Left ventricle myocardium inferior (tissue), 1 donor: ENCODE measurements at regions not wholly inside any gene's neighbourhood (a gene's known extent, or its start where the extent isn't known, plus 50 kb on each side); places are given as distances from the start of the nearest gene placed in this dataset.
"Not testable (repeated sequence)": the region's sequence is repeated elsewhere in the genome, so short reads cannot be mapped to it uniquely, and the experiment has no call there.

Experiments
- DNase-seq: peaks from one replicate; pipeline ENCODE4 v3.0.0-alpha.2; 2020
- H3K27ac ChIP-seq: fragments of 200-600 bp; replicated peaks from 2 replicates; pipeline ENCODE4 v1.8.0; 2021
- H3K27me3 ChIP-seq: fragments of 200-600 bp; 2 replicates; pipeline ENCODE4 v1.8.0; 2021; ENCODE audit warnings: low read depth
- H3K36me3 ChIP-seq: fragments of 200-600 bp; 2 replicates; pipeline ENCODE4 v1.8.0; 2021
- H3K4me1 ChIP-seq: fragments of 200-600 bp; 2 replicates; pipeline ENCODE4 v1.8.0; 2021
- H3K4me3 ChIP-seq: fragments of 200-600 bp; 2 replicates; pipeline ENCODE4 v1.8.0; 2021; ENCODE audit warnings: mild to moderate bottlenecking, moderate library complexity
- H3K9me3 ChIP-seq: fragments of 200-600 bp; replicated peaks from 2 replicates; pipeline ENCODE4 v1.8.0; 2021
- intact Hi-C: fragments of 100-400 bp; cut with micrococcal nuclease; formaldehyde crosslinking; loops from one replicate; pipeline ENCODE4 v1.11.0; 2022
- TF ChIP-seq, protein P1 (sequence below): fragments of 200-600 bp; IDR thresholded peaks from 2 replicates; pipeline ENCODE4 v1.8.0; 2021; ENCODE audit warnings: antibody characterized with exemption, mild to moderate bottlenecking, borderline replicate concordance
- donor health status: DM: no; HTN: yes; CAD: no; lungs with severe emphysema.

DNA sequence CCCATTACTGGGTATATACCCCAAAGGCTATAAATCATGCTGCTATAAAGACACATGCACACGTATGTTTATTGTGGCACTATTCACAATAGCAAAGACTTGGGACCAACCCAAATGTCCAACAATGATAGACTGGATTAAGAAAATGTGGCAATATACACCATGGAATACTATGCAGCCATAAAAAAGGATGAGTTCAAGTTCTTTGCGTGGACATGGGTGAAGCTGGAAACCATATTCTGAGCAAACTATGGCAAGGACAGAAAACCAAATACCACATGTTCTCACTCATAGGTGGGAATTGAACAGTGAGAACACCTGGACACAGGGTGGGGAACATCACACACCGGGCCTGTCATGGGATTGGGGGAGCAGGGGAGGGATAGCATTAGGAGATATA, 54.4 kb upstream of the MUCL1 start:
- H3K9me3 ChIP-seq: peaks cover 24% of the 10 kb centered on the region
- intact Hi-C loops, H3K27me3 ChIP-seq, H3K4me1 ChIP-seq, H3K27ac ChIP-seq, DNase-seq, H3K4me3 ChIP-seq, H3K36me3 ChIP-seq: not testable (repeated sequence)

DNA sequence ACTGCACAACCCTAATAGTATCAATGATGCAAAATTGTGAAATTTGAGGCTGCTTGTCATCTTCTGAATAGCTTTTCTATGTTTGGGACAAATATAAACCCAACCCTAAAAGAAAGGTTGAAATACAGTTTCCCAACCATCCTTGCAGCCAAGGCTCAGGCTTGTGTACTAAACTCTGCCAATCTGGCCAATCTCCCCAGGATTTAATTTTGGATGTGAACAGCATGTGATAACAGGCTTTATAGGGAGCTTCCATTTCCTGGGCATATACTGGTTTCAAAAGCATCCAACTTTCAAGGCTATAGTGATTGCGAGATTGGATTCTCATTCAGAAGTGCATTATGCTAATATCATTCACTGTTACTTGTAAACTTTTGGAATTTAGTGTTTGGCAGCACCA, 55.7 kb upstream of the MUCL1 start:
- Histone ChIP-seq H3K27me3 (no peaks in the 10 kb centered on the region), H3K27ac (no peak overlapping the region), H3K4me1 (no peaks in the 10 kb centered on the region), H3K4me3 (no peak overlapping the region), H3K36me3 (no peaks in the 10 kb centered on the region), H3K9me3 (peaks cover 10% of the 10 kb centered on the region)
- intact Hi-C loops: no loop called here
- DNase-seq: no peak
- TF ChIP-seq, protein P1, sequence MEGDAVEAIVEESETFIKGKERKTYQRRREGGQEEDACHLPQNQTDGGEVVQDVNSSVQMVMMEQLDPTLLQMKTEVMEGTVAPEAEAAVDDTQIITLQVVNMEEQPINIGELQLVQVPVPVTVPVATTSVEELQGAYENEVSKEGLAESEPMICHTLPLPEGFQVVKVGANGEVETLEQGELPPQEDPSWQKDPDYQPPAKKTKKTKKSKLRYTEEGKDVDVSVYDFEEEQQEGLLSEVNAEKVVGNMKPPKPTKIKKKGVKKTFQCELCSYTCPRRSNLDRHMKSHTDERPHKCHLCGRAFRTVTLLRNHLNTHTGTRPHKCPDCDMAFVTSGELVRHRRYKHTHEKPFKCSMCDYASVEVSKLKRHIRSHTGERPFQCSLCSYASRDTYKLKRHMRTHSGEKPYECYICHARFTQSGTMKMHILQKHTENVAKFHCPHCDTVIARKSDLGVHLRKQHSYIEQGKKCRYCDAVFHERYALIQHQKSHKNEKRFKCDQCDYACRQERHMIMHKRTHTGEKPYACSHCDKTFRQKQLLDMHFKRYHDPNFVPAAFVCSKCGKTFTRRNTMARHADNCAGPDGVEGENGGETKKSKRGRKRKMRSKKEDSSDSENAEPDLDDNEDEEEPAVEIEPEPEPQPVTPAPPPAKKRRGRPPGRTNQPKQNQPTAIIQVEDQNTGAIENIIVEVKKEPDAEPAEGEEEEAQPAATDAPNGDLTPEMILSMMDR: no peak

DNA sequence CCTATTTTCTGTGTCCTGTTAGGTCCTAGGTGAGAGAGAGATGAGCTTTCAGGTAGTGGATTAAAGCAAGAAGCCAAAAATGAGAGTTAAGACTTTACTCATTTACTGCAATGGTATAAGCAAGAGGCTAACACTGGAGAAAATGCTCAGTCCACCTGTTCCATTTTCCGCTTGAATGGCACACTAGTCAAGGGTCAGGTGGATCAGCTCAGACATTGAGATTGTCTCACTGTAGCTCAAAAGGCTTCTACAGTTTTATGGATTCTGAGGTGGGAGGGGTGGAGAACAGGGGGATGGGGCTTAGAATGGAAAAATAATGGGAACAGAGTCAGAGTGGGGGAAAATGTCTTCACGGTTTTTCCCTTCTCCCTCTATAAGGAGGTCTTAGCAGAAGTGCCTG, 57.3 kb upstream of the MUCL1 start:
- H3K27ac ChIP-seq: no peak overlapping the region
- intact Hi-C loops: no loop called here
- peaks cover 4% of the 10 kb centered on the region for H3K9me3 ChIP-seq
- H3K4me1 ChIP-seq: no peaks in the 10 kb centered on the region
- TF ChIP-seq, protein P1: no peak
- H3K4me3 ChIP-seq: no peak overlapping the region
- H3K36me3 ChIP-seq: no peaks in the 10 kb centered on the region
- no peak for DNase-seq
- H3K27me3 ChIP-seq: no peaks in the 10 kb centered on the region

DNA sequence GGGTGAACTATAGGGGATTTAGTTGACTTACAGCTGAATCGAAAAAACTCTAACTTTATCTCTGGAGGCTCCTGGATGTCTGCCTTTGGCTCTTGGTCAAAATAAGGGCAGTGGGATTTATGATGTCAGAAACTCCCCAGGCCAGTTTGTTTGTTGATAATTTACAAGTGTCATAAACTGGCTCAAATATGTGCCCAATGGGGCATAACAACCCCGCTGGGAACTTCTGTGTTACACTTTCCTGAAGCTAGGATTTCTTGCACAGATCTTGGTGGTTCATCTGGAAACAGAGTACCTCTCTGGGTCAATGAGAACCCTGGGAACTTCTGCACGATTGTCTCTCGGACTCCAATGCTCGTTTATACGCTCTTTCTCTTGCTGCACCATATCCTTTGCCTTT, 58.7 kb upstream of the MUCL1 start:
- intact Hi-C loops: no loop called here
- Histone ChIP-seq H3K36me3 (no peaks in the 10 kb centered on the region), H3K27me3 (no peaks in the 10 kb centered on the region), H3K4me3 (no peak overlapping the region), H3K4me1 (no peaks in the 10 kb centered on the region), H3K27ac (no peak overlapping the region), H3K9me3 (peaks cover 4% of the 10 kb centered on the region)
- TF ChIP-seq, protein P1: no peak
- DNase-seq: no peak

DNA sequence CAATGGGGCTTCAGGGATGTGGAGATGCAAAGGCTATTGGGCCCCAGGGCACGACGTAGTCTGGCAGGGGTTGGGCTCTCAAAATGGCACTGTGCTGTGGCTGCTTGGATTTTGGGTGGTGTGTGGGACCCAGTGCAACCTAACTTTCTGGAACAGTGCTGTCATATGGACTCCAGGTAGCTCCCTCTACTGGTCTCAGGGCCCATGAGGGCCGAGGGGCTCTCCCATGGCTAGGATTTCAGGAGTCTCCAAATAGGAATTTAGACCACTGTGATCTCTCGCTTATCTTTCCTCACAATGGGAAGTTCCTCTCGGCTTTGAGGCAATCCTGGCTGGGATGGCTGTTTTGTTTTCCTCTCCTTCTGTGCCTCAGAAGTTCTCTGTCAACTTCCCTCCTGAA, 68.2 kb upstream of the MUCL1 start:
- no peaks in the 10 kb centered on the region for H3K4me1 ChIP-seq
- intact Hi-C loops: no loop called here
- no peak for DNase-seq
- no peak overlapping the region for H3K27ac ChIP-seq
- TF ChIP-seq, protein P1: no peak
- H3K9me3 ChIP-seq: peaks cover 50% of the 10 kb centered on the region
- H3K27me3 ChIP-seq: peaks cover 9% of the 10 kb centered on the region
- H3K36me3 ChIP-seq: no peaks in the 10 kb centered on the region
- no peak overlapping the region for H3K4me3 ChIP-seq

DNA sequence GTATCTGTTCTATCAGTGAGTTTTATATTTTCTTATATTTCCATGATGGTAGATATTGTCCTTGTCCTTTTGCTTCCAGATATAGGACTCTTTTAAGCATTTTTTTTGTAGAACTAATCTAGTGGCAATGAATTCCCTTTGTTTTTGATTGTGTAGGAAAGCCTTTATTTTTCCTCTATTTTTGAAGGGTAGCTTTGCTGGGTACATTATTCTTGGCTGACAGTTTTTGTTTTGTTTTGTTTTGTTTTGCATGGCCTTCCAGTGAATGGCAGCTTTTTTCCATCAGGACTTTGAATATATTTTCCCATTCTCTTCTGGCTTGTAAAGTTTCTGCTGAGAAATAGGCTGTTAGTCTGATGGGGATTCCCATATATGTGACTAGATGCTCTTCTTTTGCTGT, 70.2 kb upstream of the MUCL1 start:
- intact Hi-C loops: no loop called here
- H3K4me1 ChIP-seq: no peaks in the 10 kb centered on the region
- TF ChIP-seq, protein P1: no peak
- no peak overlapping the region for H3K27ac ChIP-seq
- H3K9me3 ChIP-seq: peaks cover 51% of the 10 kb centered on the region
- H3K27me3 ChIP-seq: peaks cover 9% of the 10 kb centered on the region
- DNase-seq: no peak
- H3K4me3 ChIP-seq: no peak overlapping the region
- H3K36me3 ChIP-seq: no peaks in the 10 kb centered on the region

DNA sequence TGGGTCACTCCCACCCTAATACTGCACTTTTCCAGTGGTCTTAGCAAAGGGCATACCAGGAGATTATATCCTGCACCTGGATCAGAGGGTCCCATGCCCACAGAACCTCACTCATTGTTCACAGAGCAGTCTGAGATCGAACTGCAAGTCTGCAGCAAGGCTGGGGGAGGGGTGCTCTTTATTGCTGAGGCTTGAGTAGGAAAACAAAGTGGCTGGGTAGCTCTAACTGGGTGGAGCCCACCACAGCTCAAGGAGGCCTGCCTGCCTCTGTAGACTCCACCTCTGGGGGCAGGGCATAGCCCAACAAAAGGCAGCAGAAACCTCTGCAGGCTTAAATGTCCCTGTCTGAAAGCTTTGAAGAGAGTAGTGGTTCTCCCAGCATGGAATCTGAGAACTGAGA, 77.3 kb upstream of the MUCL1 start:
- H3K4me3 ChIP-seq, H3K36me3 ChIP-seq, intact Hi-C loops, H3K27ac ChIP-seq, DNase-seq, H3K4me1 ChIP-seq: not testable (repeated sequence)
- Histone ChIP-seq H3K27me3 (peaks cover 28% of the 10 kb centered on the region), H3K9me3 (peaks cover 11% of the 10 kb centered on the region)
